Erythroblast (primary cell): ENCODE measurements at regions not wholly inside any gene's neighbourhood (a gene's known extent, or its start where the extent isn't known, plus 50 kb on each side); places are given as distances from the start of the nearest gene placed in this dataset.

Experiments
- GATA1 ChIP-seq: IDR thresholded peaks from 2 replicates; pipeline ENCODE4 v1.6.1; 2011; ENCODE audit warnings: low read depth, mild to moderate bottlenecking, control low read depth, low read length, moderate library complexity
- POLR2A ChIP-seq: IDR thresholded peaks from 2 replicates; pipeline ENCODE4 v1.6.1; 2011; ENCODE audit warnings: mild to moderate bottlenecking, low read length

- TF ChIP-seq POLR2A (no peak), GATA1 (no peak)
Observed at GRCh38 chr10:131742500-131742951, 158.3 kb upstream of the PPP2R2D start.
